ENCODE measurements at regions not wholly inside any gene's neighbourhood (a gene's known extent, or its start where the extent isn't known, plus 50 kb on each side); places are given as distances from the start of the nearest gene placed in this dataset.

GRCh38 chr13:106302843-106303242 lies 232.6 kb downstream of the EFNB2 start:
- TF ChIP-seq POLR2A (IDR thresholded peaks at IDR 0.05) (no peak), CTCF (IDR thresholded peaks at IDR 0.05) (no peak)
- Histone ChIP-seq H3K9me3 (no peaks in the 10 kb centered on the region), H3K27ac (no peak overlapping the region), H3K4me3 (no peak overlapping the region), H3K36me3 (ENCODE audit: low read depth, missing control alignments) (no peaks in the 10 kb centered on the region), H3K4me1 (no peaks in the 10 kb centered on the region), H3K27me3 (no peaks in the 10 kb centered on the region)
- 90 to 95% methylated on average over 2 of the region's 2 CpGs for WGBS, 2 donors
- DNase-seq, result no peak
- intact Hi-C loops (cut with DNase I; ENCODE audit: low total_unique reads), result no loop called here

- no peaks in the 10 kb centered on the region for H3K9me3 ChIP-seq
Observed at GRCh38 chr13:106302011-106302410, 233.5 kb downstream of the EFNB2 start.

GRCh38 chr13:106299621-106300020 lies 235.8 kb downstream of the EFNB2 start:
- 94 to 97% methylated on average over 5 of the region's 5 CpGs for WGBS, 2 donors
- no peaks in the 10 kb centered on the region for H3K4me1 ChIP-seq
- no peak overlapping the region for H3K4me3 ChIP-seq
- intact Hi-C loops (cut with DNase I; ENCODE audit: low total_unique reads), result no loop called here
- no peaks in the 10 kb centered on the region for H3K36me3 ChIP-seq (ENCODE audit: low read depth, missing control alignments)
- no peaks in the 10 kb centered on the region for H3K9me3 ChIP-seq
- no peak for DNase-seq
- H3K27ac ChIP-seq, result no peak overlapping the region
- TF ChIP-seq POLR2A (IDR thresholded peaks at IDR 0.05) (no peak), CTCF (IDR thresholded peaks at IDR 0.05) (no peak)
- no peaks in the 10 kb centered on the region for H3K27me3 ChIP-seq

More at GRCh38 chr13:106302011-106302410, 233.5 kb downstream of the EFNB2 start:
- no peaks in the 10 kb centered on the region for H3K4me1 ChIP-seq
- no peaks in the 10 kb centered on the region for H3K27me3 ChIP-seq
- TF ChIP-seq CTCF (IDR thresholded peaks at IDR 0.05), result no peak
- TF ChIP-seq POLR2A (IDR thresholded peaks at IDR 0.05), result no peak
- no peak overlapping the region for H3K4me3 ChIP-seq
- WGBS, 2 donors, result 80 to 86% methylated on average over 1 of the region's 1 CpG
- intact Hi-C loops (cut with DNase I; ENCODE audit: low total_unique reads), result no loop called here
- no peak overlapping the region for H3K27ac ChIP-seq
- DNase-seq, result no peak
- H3K36me3 ChIP-seq (ENCODE audit: low read depth, missing control alignments), result no peaks in the 10 kb centered on the region

GRCh38 chr13:106297283-106297682 lies 238.2 kb downstream of the EFNB2 start:
- TF ChIP-seq POLR2A (IDR thresholded peaks at IDR 0.05), result no peak
- TF ChIP-seq CTCF (IDR thresholded peaks at IDR 0.05), result no peak
- Histone ChIP-seq H3K4me3 (no peak overlapping the region), H3K9me3 (no peaks in the 10 kb centered on the region), H3K36me3 (ENCODE audit: low read depth, missing control alignments) (no peaks in the 10 kb centered on the region), H3K27me3 (no peaks in the 10 kb centered on the region), H3K27ac (no peak overlapping the region), H3K4me1 (no peaks in the 10 kb centered on the region)
- 89 to 92% methylated on average over 1 of the region's 1 CpG for WGBS, 2 donors
- intact Hi-C loops (cut with DNase I; ENCODE audit: low total_unique reads), result no loop called here
- DNase-seq, result no peak

GRCh38 chr13:106296723-106297122 lies 238.7 kb downstream of the EFNB2 start:
- intact Hi-C loops (cut with DNase I; ENCODE audit: low total_unique reads), result no loop called here
- no peaks in the 10 kb centered on the region for H3K9me3 ChIP-seq
- no peak overlapping the region for H3K4me3 ChIP-seq
- no peaks in the 10 kb centered on the region for H3K36me3 ChIP-seq (ENCODE audit: low read depth, missing control alignments)
- no peak for DNase-seq
- no peak overlapping the region for H3K27ac ChIP-seq
- H3K27me3 ChIP-seq, result no peaks in the 10 kb centered on the region
- no peak for TF ChIP-seq CTCF (IDR thresholded peaks at IDR 0.05)
- no peak for TF ChIP-seq POLR2A (IDR thresholded peaks at IDR 0.05)
- WGBS, 2 donors, result 78 to 80% methylated on average over 3 of the region's 3 CpGs
- H3K4me1 ChIP-seq, result no peaks in the 10 kb centered on the region
